Activated CD8-positive, alpha-beta memory T cell treated with anti-CD3 and anti-CD28 coated beads for 24 hours (primary cell): ENCODE measurements at regions not wholly inside any gene's neighbourhood (a gene's known extent, or its start where the extent isn't known, plus 50 kb on each side); places are given as distances from the start of the nearest gene placed in this dataset.
"Not testable (repeated sequence)": the region's sequence is repeated elsewhere in the genome, so short reads cannot be mapped to it uniquely, and the experiment has no call there.

ENCODE experiments used
- DNase-seq: peaks from one replicate; pipeline ENCODE4 v3.0.0-alpha.2; 2020

- DNase-seq = not testable (repeated sequence)
Measured at GRCh38 chr21:35794527-35794926, 265.8 kb downstream of the SETD4 start.

GRCh38 chr21:35792569-35793305, 267.6 kb downstream of the SETD4 start:
- no peak for DNase-seq

- no peak for DNase-seq
Measured at GRCh38 chr21:35791541-35792325, 268.6 kb downstream of the SETD4 start.

GRCh38 chr21:35783721-35784120, 276.6 kb downstream of the SETD4 start:
- no peak for DNase-seq

GRCh38 chr21:35782667-35783066, 277.7 kb downstream of the SETD4 start:
- DNase-seq = no peak

- DNase-seq = no peak
Measured at GRCh38 chr21:35780983-35781382, 279.3 kb downstream of the SETD4 start.

- no peak for DNase-seq
Measured at GRCh38 chr21:35779690-35780570, 280.4 kb downstream of the SETD4 start.

GRCh38 chr21:35779167-35779566, 281.2 kb downstream of the SETD4 start:
- no peak for DNase-seq

GRCh38 chr21:35777081-35777480, 283.2 kb downstream of the SETD4 start:
- DNase-seq = no peak

GRCh38 chr21:35775778-35776544, 284.4 kb downstream of the SETD4 start:
- no peak for DNase-seq

GRCh38 chr21:35770101-35770945, 290.0 kb downstream of the SETD4 start:
- DNase-seq = no peak

- no peak for DNase-seq
Measured at GRCh38 chr21:35768187-35768586, 292.1 kb downstream of the SETD4 start.

GRCh38 chr21:35764586-35764985, 295.7 kb downstream of the SETD4 start:
- DNase-seq = no peak

GRCh38 chr21:35764077-35764476, 296.2 kb downstream of the SETD4 start:
- no peak for DNase-seq

- no peak for DNase-seq
Measured at GRCh38 chr21:35754583-35754982, 305.7 kb downstream of the SETD4 start.

GRCh38 chr21:35753308-35753707, 307.0 kb downstream of the SETD4 start:
- no peak for DNase-seq

- DNase-seq = no peak
Measured at GRCh38 chr21:35751171-35751570, 309.2 kb downstream of the SETD4 start.

- DNase-seq = no peak
Measured at GRCh38 chr21:35749904-35750303, 310.4 kb downstream of the SETD4 start.

GRCh38 chr21:35748678-35749314, 311.5 kb downstream of the SETD4 start:
- no peak for DNase-seq

GRCh38 chr21:35743571-35743970, 316.8 kb downstream of the SETD4 start:
- no peak for DNase-seq

- no peak for DNase-seq
Measured at GRCh38 chr21:35738347-35738961, 321.9 kb downstream of the SETD4 start.
